K562 (cell line): ENCODE measurements at regions not wholly inside any gene's neighbourhood (a gene's known extent, or its start where the extent isn't known, plus 50 kb on each side); places are given as distances from the start of the nearest gene placed in this dataset.

Experiments
- JUND ChIP-seq, 2 experiments: IDR thresholded peaks; 2 replicates in 1 of 2; 3 replicates in 1 of 2; pipeline ENCODE4 v1.6.1; 2011; ENCODE audit warnings: borderline replicate concordance in 2 of 2, low read depth in 2 of 2, low read length in 2 of 2, improper control_type of control experiment in 1 of 2, missing biosample characterization in 1 of 2, missing genetic modification characterization in 1 of 2, missing genetic modification reagents in 1 of 2
- ZBTB40 ChIP-seq, 2 experiments: fragments of 450-650 bp in 1 of 2; sonication (generic) in 1 of 2; formaldehyde crosslinking in 1 of 2; IDR thresholded peaks; 2 replicates each; pipeline versions ENCODE4 v1.7.1 to v1.9.0; 2016 to 2022; ENCODE audit warnings: inconsistent platforms in 1 of 2, mild to moderate bottlenecking in 1 of 2, missing genetic modification reagents in 1 of 2
- ZFP1 ChIP-seq: fragments of 450-650 bp; formaldehyde crosslinking; IDR thresholded peaks from 2 replicates; pipeline ENCODE4 v1.4.0; 2020; ENCODE audit warnings: mild to moderate bottlenecking, mixed read lengths
- ZNF696 ChIP-seq: fragments of 250-450 bp; sonication (Bioruptor Pico); conservative IDR thresholded peaks from 2 replicates; pipeline ENCODE4 v1.4.0; 2020; ENCODE audit warnings: mild to moderate bottlenecking, moderate library complexity

- TF ChIP-seq ZBTB40 (IDR thresholded peaks at IDR 0.05) (no peak), ZBTB40 (CRISPR knock-in tag; IDR thresholded peaks at IDR 0.05) (no peak), JUND (IDR thresholded peaks at IDR 0.05; ENCODE audit: borderline replicate concordance, low read depth, low read length) (no peak), JUND (tag; IDR thresholded peaks at IDR 0.05; ENCODE audit: borderline replicate concordance, low read depth, low read length) (no peak), ZFP1 (no peak), ZNF696 (no peak)
Observed at GRCh38 chr7:128152721-128153120, 88.4 kb upstream of the LEP start (continued).
